ENCODE measurements at regions not wholly inside any gene's neighbourhood (a gene's known extent, or its start where the extent isn't known, plus 50 kb on each side); places are given as distances from the start of the nearest gene placed in this dataset.

DNA sequence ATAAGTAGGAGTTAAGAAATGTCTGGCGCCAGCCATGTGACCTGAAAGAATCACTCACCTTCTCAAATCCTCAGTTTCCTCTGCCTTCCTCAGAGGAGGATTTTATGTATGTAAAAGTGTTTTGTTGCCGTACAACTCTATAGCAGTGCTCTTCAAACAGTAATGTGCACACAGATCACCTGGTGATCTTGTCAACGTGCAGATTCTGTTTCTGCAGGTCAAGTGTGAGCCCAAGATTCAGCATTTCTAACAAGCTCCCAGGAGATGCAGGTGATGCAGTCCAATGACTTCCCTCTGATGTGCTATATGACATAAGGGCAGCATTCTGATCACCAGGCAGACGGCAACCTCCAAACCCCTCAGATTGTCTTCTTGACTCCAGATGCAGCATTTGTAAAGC lies 83.7 kb downstream of the CDC7 start:
- TF ChIP-seq, protein P1, sequence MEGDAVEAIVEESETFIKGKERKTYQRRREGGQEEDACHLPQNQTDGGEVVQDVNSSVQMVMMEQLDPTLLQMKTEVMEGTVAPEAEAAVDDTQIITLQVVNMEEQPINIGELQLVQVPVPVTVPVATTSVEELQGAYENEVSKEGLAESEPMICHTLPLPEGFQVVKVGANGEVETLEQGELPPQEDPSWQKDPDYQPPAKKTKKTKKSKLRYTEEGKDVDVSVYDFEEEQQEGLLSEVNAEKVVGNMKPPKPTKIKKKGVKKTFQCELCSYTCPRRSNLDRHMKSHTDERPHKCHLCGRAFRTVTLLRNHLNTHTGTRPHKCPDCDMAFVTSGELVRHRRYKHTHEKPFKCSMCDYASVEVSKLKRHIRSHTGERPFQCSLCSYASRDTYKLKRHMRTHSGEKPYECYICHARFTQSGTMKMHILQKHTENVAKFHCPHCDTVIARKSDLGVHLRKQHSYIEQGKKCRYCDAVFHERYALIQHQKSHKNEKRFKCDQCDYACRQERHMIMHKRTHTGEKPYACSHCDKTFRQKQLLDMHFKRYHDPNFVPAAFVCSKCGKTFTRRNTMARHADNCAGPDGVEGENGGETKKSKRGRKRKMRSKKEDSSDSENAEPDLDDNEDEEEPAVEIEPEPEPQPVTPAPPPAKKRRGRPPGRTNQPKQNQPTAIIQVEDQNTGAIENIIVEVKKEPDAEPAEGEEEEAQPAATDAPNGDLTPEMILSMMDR (IDR thresholded peaks at IDR 0.05): no peak
- no peak for TF ChIP-seq ZFX (IDR thresholded peaks at IDR 0.05; ENCODE audit: borderline replicate concordance)

All from 22Rv1 (cell line).